CD14-positive monocyte (primary cell): ENCODE measurements at regions not wholly inside any gene's neighbourhood (a gene's known extent, or its start where the extent isn't known, plus 50 kb on each side); places are given as distances from the start of the nearest gene placed in this dataset.

Source experiments
- DNase-seq, 3 donors: peaks; one replicate each; pipeline ENCODE4 v3.0.0-alpha.2; 2011 to 2022
- H2AFZ ChIP-seq: 2 replicates; pipeline ENCODE4 v1.6.0; 2012; ENCODE audit warnings: mild to moderate bottlenecking, low read depth, low read length, inconsistent platforms; ENCODE audit not compliant: insufficient read depth, poor library complexity, severe bottlenecking
- H3K27ac ChIP-seq, 2 donors: 1 replicate in 1 of 2; 2 replicates in 1 of 2; pipeline ENCODE4 v1.5.1; 2012 to 2013; ENCODE audit warnings: low read length in 2 of 2, control low read depth in 1 of 2, inconsistent platforms in 1 of 2, low read depth in 1 of 2, mild to moderate bottlenecking in 1 of 2
- H3K27me3 ChIP-seq, 2 donors: one replicate each; pipeline versions ENCODE4 v1.6.0 to v1.6.1; 2011 to 2013; ENCODE audit warnings: low read length in 2 of 2; ENCODE audit not compliant: control insufficient read depth in 2 of 2, insufficient read depth in 2 of 2
- H3K36me3 ChIP-seq, 2 donors: replicated peaks in 1 of 2; 1 replicate in 1 of 2; 2 replicates in 1 of 2; pipeline versions ENCODE4 v1.5.1 to v1.6.1; 2012 to 2013; ENCODE audit warnings: low read length in 2 of 2, control low read depth in 1 of 2, inconsistent platforms in 1 of 2, mild to moderate bottlenecking in 1 of 2; ENCODE audit not compliant: insufficient read depth in 2 of 2, control insufficient read depth in 1 of 2
- H3K4me1 ChIP-seq, 2 donors: 1 replicate in 1 of 2; 2 replicates in 1 of 2; pipeline versions ENCODE4 v1.5.1 to v1.6.1; 2012 to 2013; ENCODE audit warnings: low read length in 2 of 2, control low read depth in 1 of 2, inconsistent platforms in 1 of 2, mild to moderate bottlenecking in 1 of 2, moderate library complexity in 1 of 2; ENCODE audit not compliant: insufficient read depth in 2 of 2, control insufficient read depth in 1 of 2
- H3K4me2 ChIP-seq: replicated peaks from 2 replicates; pipeline ENCODE3; 2012; ENCODE audit warnings: low read length, moderate library complexity, mild to moderate bottlenecking; ENCODE audit not compliant: poor library complexity, severe bottlenecking; ENCODE audit errors: extremely low read depth
- H3K4me3 ChIP-seq, 3 experiments: fragments of 200-600 bp in 1 of 3; sonication (generic) in 1 of 3; replicated peaks in 1 of 3; 1 replicate in 2 of 3; 2 replicates in 1 of 3; pipeline ENCODE4 v1.5.1; 2011 to 2013; ENCODE audit warnings: low read length in 3 of 3, mild to moderate bottlenecking in 3 of 3, control low read depth in 2 of 3, low read depth in 2 of 3, inconsistent platforms in 1 of 3, moderate library complexity in 1 of 3
- H3K79me2 ChIP-seq: 2 replicates; pipeline ENCODE4 v1.6.0; 2012; ENCODE audit warnings: mild to moderate bottlenecking, control low read depth, inconsistent platforms, low read length, moderate library complexity; ENCODE audit not compliant: insufficient read depth
- H3K9ac ChIP-seq: 2 replicates; pipeline ENCODE4 v1.6.0; 2017; ENCODE audit warnings: low read length, mild to moderate bottlenecking; ENCODE audit not compliant: insufficient read depth, poor library complexity, severe bottlenecking
- H3K9me3 ChIP-seq, 2 donors: replicated peaks in 1 of 2; 1 replicate in 1 of 2; 2 replicates in 1 of 2; pipeline versions ENCODE4 v1.5.1 to v1.6.1; 2012 to 2013; ENCODE audit warnings: low read length in 2 of 2, control low read depth in 1 of 2; ENCODE audit not compliant: control insufficient read depth in 1 of 2, insufficient read depth in 1 of 2
- H4K20me1 ChIP-seq: 2 replicates; pipeline ENCODE4 v1.6.0; 2012; ENCODE audit warnings: mild to moderate bottlenecking, low read length, control low read depth, moderate library complexity; ENCODE audit not compliant: insufficient read depth
- H3K27ac Mint-ChIP-seq, 7 donors: one replicate each; pipeline ENCODE4 v1.8.0; 2020; ENCODE audit warnings: mild to moderate bottlenecking in 7 of 7, mixed read lengths in 7 of 7, moderate library complexity in 6 of 7, inconsistent platforms in 2 of 7
- H3K27me3 Mint-ChIP-seq, 3 donors: one replicate each; pipeline ENCODE4 v1.8.0; 2021 to 2022; ENCODE audit warnings: low read depth in 3 of 3, mild to moderate bottlenecking in 3 of 3, mixed read lengths in 3 of 3, moderate library complexity in 3 of 3, inconsistent platforms in 1 of 3
- H3K36me3 Mint-ChIP-seq, 2 donors: one replicate each; pipeline ENCODE4 v1.8.0; 2020; ENCODE audit warnings: mixed read lengths in 2 of 2, inconsistent platforms in 1 of 2, mild to moderate bottlenecking in 1 of 2
- H3K4me1 Mint-ChIP-seq: one replicate; pipeline ENCODE4 v1.8.0; 2020; ENCODE audit warnings: mild to moderate bottlenecking, mixed read lengths
- H3K4me3 Mint-ChIP-seq, 2 donors: one replicate each; pipeline ENCODE4 v1.8.0; 2020; ENCODE audit warnings: mild to moderate bottlenecking in 2 of 2, mixed read lengths in 2 of 2, moderate library complexity in 1 of 2
- H3K9me3 Mint-ChIP-seq, 7 donors: one replicate each; pipeline ENCODE4 v1.8.0; 2020 to 2022; ENCODE audit warnings: mixed read lengths in 7 of 7, mild to moderate bottlenecking in 6 of 7, moderate library complexity in 6 of 7, inconsistent platforms in 2 of 7
- CTCF ChIP-seq: fragments of 200-600 bp; IDR thresholded peaks from one replicate; pipeline ENCODE4 v1.8.0; 2022; ENCODE audit warnings: antibody characterized with exemption, mild to moderate bottlenecking
- WGBS: methylation state at CpG from one replicate; pipeline ENCODE4 v1.1.5; 2013; ENCODE audit warnings: missing lambda C conversion rate; ENCODE audit not compliant: insufficient coverage; 5-methylcytosine and 5-hydroxymethylcytosine counted together
- intact Hi-C, 2 donors: fragments of 100-400 bp; cut with micrococcal nuclease; formaldehyde crosslinking; loops; one replicate each; pipeline versions ENCODE4 v1.15.0 to v1.15.1; 2023

DNA sequence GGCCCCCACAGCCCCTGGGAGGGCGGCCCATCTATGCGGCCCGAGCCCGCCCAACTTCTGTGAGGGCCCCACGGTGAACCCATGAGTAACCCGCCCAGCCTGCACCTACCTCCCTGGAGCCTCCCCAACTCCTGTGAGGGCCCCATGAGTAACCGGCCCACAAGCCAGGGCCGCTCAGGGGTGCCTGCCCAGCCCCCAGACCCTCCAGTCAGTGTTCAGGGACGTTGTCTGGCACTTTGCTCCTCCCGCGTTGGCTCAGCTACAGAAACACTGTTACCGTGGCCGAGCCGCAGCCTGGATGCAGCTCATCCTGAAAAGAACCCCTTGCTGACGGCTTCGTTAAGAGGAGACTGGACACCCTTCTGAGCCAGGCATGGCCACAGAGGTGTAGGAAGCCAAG, 179.6 kb downstream of the BRD1 start:
- H3K4me1 Mint-ChIP-seq: peaks cover 2% of the 10 kb centered on the region
- no peak overlapping the region for H3K4me2 ChIP-seq
- no peak for DNase-seq
- peaks cover 23 to 40% of the 10 kb centered on the region in 2 donors for H3K36me3 Mint-ChIP-seq
- H3K27ac ChIP-seq: no peak overlapping the region
- no peaks in the 10 kb centered on the region for H3K27me3 Mint-ChIP-seq
- H3K4me3 Mint-ChIP-seq: no peak overlapping the region
- H3K27ac Mint-ChIP-seq: no peak overlapping the region
- H3K9me3 Mint-ChIP-seq: peaks cover 0 to 2% (median 0%) of the 10 kb centered on the region in 7 donors
- H3K79me2 ChIP-seq: peaks cover 95% of the 10 kb centered on the region
- peaks cover 91% of the 10 kb centered on the region for H4K20me1 ChIP-seq
- no peaks in the 10 kb centered on the region for H3K27me3 ChIP-seq
- no peaks in the 10 kb centered on the region for H3K4me1 ChIP-seq
- intact Hi-C loops: no loop called here
- no peak overlapping the region for H3K9ac ChIP-seq
- no peak overlapping the region for H3K4me3 ChIP-seq
- peaks cover 14 to 23% of the 10 kb centered on the region in 2 donors for H3K36me3 ChIP-seq
- H3K9me3 ChIP-seq: no peaks in the 10 kb centered on the region
- WGBS: 94% methylated on average over 16 of the region's 16 CpGs
- no peak overlapping the region for H2AFZ ChIP-seq
- no peak for TF ChIP-seq CTCF

DNA sequence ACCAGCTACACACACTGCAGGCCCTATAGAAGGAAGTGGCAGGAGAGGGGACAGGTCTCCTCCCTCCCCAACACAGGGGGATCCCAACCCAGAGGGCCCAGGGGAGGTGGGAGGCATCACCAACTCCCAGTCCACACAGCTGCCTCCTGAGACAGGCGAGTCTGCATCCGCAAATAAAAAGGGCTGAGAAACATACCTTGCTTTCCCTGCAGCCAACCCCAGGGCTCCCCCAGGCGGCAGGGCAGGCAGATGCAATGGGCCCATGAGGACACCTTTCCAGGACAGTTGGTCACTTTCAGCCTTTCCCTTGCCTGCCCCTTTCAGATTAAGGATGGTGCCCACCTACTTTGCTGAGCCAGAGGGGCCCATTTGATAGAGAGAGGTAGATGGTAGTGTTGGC, 180.0 kb downstream of the BRD1 start:
- Mint-ChIP-seq H3K4me3 (no peak overlapping the region), H3K4me1 (peaks cover 2% of the 10 kb centered on the region), H3K27ac (no peak overlapping the region), H3K27me3 (no peaks in the 10 kb centered on the region), H3K9me3 (peaks cover 0 to 2% (median 0%) of the 10 kb centered on the region in 7 donors), H3K36me3 (peaks cover 23 to 41% of the 10 kb centered on the region in 2 donors)
- TF ChIP-seq CTCF: no peak
- DNase-seq: no peak
- H4K20me1 ChIP-seq: peaks cover 93% of the 10 kb centered on the region
- no peak overlapping the region for H3K27ac ChIP-seq
- no peaks in the 10 kb centered on the region for H3K9me3 ChIP-seq
- H3K4me1 ChIP-seq: no peaks in the 10 kb centered on the region
- H3K27me3 ChIP-seq: no peaks in the 10 kb centered on the region
- 100% methylated on average over 3 of the region's 3 CpGs for WGBS
- peaks cover 95% of the 10 kb centered on the region for H3K79me2 ChIP-seq
- intact Hi-C loops: no loop called here
- no peak overlapping the region for H3K9ac ChIP-seq
- H2AFZ ChIP-seq: no peak overlapping the region
- H3K36me3 ChIP-seq: peaks cover 14 to 26% of the 10 kb centered on the region in 2 donors
- H3K4me2 ChIP-seq: no peak overlapping the region
- H3K4me3 ChIP-seq: no peak overlapping the region
